Endothelial cell of umbilical vein (primary cell): ENCODE measurements at regions not wholly inside any gene's neighbourhood (a gene's known extent, or its start where the extent isn't known, plus 50 kb on each side); places are given as distances from the start of the nearest gene placed in this dataset.

Source experiments
- BruUV-seq: library from RNA; stranded (reverse); fragments of 400-500 nt; replicated peaks from 2 replicates; lab custom pipeline; 2021; lab: Mats Ljungman, UMichigan
- CTCF ChIA-PET: fragments of 300-600, 350-600 bp; sonication (Branson Sonifier 250); formaldehyde crosslinking; loops from one replicate; lab custom pipeline; 2021; ENCODE audit warnings: antibody characterized with exemption, inconsistent platforms; lab: Charles Lee
- POLR2A ChIA-PET: fragments of 300-600, 350-600 bp; sonication (Branson Sonifier 250); formaldehyde crosslinking; loops from one replicate; lab custom pipeline; 2021; ENCODE audit warnings: antibody characterized with exemption, inconsistent platforms; lab: Charles Lee
- DNase-seq: peaks from one replicate; pipeline ENCODE4 v3.0.0-alpha.2; 2011; ENCODE audit warnings: low read depth, low spot score
- FAIRE-seq: peaks from 2 replicates; lab custom pipeline; 2011; peaks lifted over from hg19 to GRCh38; lab: Jason Lieb, UNC
- H2AFZ ChIP-seq: 2 replicates; pipeline ENCODE4 v1.6.0; 2012; ENCODE audit warnings: low read depth, low read length, control low read depth, inconsistent platforms
- H3K27ac ChIP-seq: 2 replicates; pipeline ENCODE4 v1.5.1; 2011; ENCODE audit warnings: low read depth, mild to moderate bottlenecking, control low read depth, low read length, moderate library complexity; ENCODE audit not compliant: insufficient read depth
- H3K27me3 ChIP-seq, 2 experiments: 2 replicates each; pipeline versions ENCODE4 v1.6.0 to v1.6.1; 2011; ENCODE audit warnings: low read length in 2 of 2, mixed read lengths in 1 of 2; ENCODE audit not compliant: control insufficient read depth in 2 of 2, insufficient read depth in 2 of 2
- H3K36me3 ChIP-seq, 2 experiments: 2 replicates in 1 of 2; 3 replicates in 1 of 2; pipeline ENCODE4 v1.5.1; 2011; ENCODE audit warnings: low read length in 2 of 2, mild to moderate bottlenecking in 1 of 2, moderate library complexity in 1 of 2; ENCODE audit not compliant: control insufficient read depth in 2 of 2, insufficient read depth in 2 of 2; ENCODE audit errors: extremely low read depth in 1 of 2
- H3K4me1 ChIP-seq: 3 replicates; pipeline ENCODE4 v1.5.1; 2011; ENCODE audit warnings: mild to moderate bottlenecking, low read length; ENCODE audit not compliant: control insufficient read depth, insufficient read depth; ENCODE audit errors: extremely low read depth
- H3K4me2 ChIP-seq: 2 replicates; pipeline ENCODE4 v1.6.1; 2011; ENCODE audit warnings: low read length, control low read depth, mixed read lengths; ENCODE audit not compliant: insufficient read depth
- H3K4me3 ChIP-seq, 3 experiments: fragments of 200-600 bp in 1 of 3; sonication (generic), shearing (Covaris generic) in 1 of 3; replicated peaks in 1 of 3; 2 replicates each; pipeline ENCODE4 v1.5.1; 2011 to 2016; ENCODE audit warnings: control low read depth in 3 of 3, low read length in 3 of 3, mild to moderate bottlenecking in 2 of 3, inconsistent platforms in 1 of 3, low read depth in 1 of 3, moderate library complexity in 1 of 3; ENCODE audit not compliant: insufficient read depth in 1 of 3
- H3K79me2 ChIP-seq: 2 replicates; pipeline ENCODE4 v1.6.0; 2012; ENCODE audit warnings: low read length, inconsistent platforms; ENCODE audit not compliant: control insufficient read depth, insufficient read depth
- H3K9ac ChIP-seq: replicated peaks from 2 replicates; pipeline ENCODE3; 2011; ENCODE audit warnings: low read length, control low read depth; ENCODE audit not compliant: insufficient read depth; ENCODE audit errors: extremely low read depth
- H3K9me1 ChIP-seq: replicated peaks from 3 replicates; pipeline ENCODE4 v1.6.0; 2011; ENCODE audit warnings: mild to moderate bottlenecking, low read length; ENCODE audit not compliant: control insufficient read depth, insufficient read depth; ENCODE audit errors: extremely low read depth
- H3K9me3 ChIP-seq: replicated peaks from 2 replicates; pipeline ENCODE4 v1.5.1; 2012; ENCODE audit warnings: low read length, inconsistent platforms; ENCODE audit not compliant: control insufficient read depth, insufficient read depth
- H4K20me1 ChIP-seq: replicated peaks from 2 replicates; pipeline ENCODE3; 2011; ENCODE audit warnings: mild to moderate bottlenecking, low read length; ENCODE audit not compliant: control insufficient read depth, insufficient read depth; ENCODE audit errors: extremely low read depth
- CTCF ChIP-seq, 2 donors: IDR thresholded peaks; 1 replicate in 1 of 2; 2 replicates in 1 of 2; pipeline ENCODE4 v1.5.1; 2011; ENCODE audit warnings: low read length in 2 of 2, mild to moderate bottlenecking in 2 of 2, moderate library complexity in 2 of 2, control low read depth in 1 of 2, inconsistent platforms in 1 of 2, low read depth in 1 of 2; ENCODE audit not compliant: insufficient read depth in 1 of 2; ENCODE audit errors: extremely low read depth in 1 of 2
- EZH2 ChIP-seq: IDR thresholded peaks from 2 replicates; pipeline ENCODE4 v1.6.1; 2012; ENCODE audit warnings: borderline replicate concordance, low read depth, mild to moderate bottlenecking, moderate library complexity, low read length, inconsistent platforms; ENCODE audit not compliant: severe bottlenecking
- FOS ChIP-seq: IDR thresholded peaks from 2 replicates; pipeline ENCODE4 v1.6.1; 2011; ENCODE audit warnings: mild to moderate bottlenecking, low read length, moderate library complexity, borderline replicate concordance; ENCODE audit not compliant: insufficient read depth
- GATA2 ChIP-seq: IDR thresholded peaks from 2 replicates; pipeline ENCODE4 v1.7.0; 2011; ENCODE audit warnings: low read depth, mild to moderate bottlenecking, moderate library complexity, mixed read lengths, low read length; ENCODE audit not compliant: insufficient read length, insufficient read depth
- JUN ChIP-seq: IDR thresholded peaks from 2 replicates; pipeline ENCODE4 v1.6.1; 2011; ENCODE audit warnings: borderline replicate concordance, low read depth; ENCODE audit not compliant: insufficient read length, insufficient read depth
- MAX ChIP-seq: IDR thresholded peaks from 2 replicates; pipeline ENCODE4 v1.6.1; 2011; ENCODE audit not compliant: insufficient read depth, insufficient read length
- MYC ChIP-seq: IDR thresholded peaks from one replicate; pipeline ENCODE4 v1.6.1; 2011; ENCODE audit warnings: mild to moderate bottlenecking, low read depth, low read length
- POLR2A ChIP-seq: IDR thresholded peaks from 2 replicates; pipeline ENCODE4 v1.6.1; 2012; ENCODE audit warnings: low read depth, mild to moderate bottlenecking, control low read depth, low read length
- POLR2AphosphoS5 ChIP-seq: IDR thresholded peaks from 2 replicates; pipeline ENCODE4 v1.6.1; 2012; ENCODE audit warnings: low read depth, mild to moderate bottlenecking, control low read depth, low read length, moderate library complexity; ENCODE audit not compliant: insufficient read depth
- dilution Hi-C: fragments of 300-500 bp; cut with MboI; formaldehyde crosslinking; loops from one replicate; pipeline ENCODE4 v1.15.0; 2019; ENCODE audit warnings: low sequenced_read_pairs; ENCODE audit not compliant: extremely low pct_ligation_motif_present
- intact Hi-C: fragments of 100-400 bp; cut with micrococcal nuclease; formaldehyde crosslinking; loops from one replicate; pipeline ENCODE4 v1.10.0; 2022

- POLR2A ChIA-PET, result no interaction called here
- CTCF ChIA-PET, result no interaction called here
- H3K27ac ChIP-seq, result no peak overlapping the region
- no peak overlapping the region for H3K4me3 ChIP-seq
- H3K9ac ChIP-seq, result no peak overlapping the region
- H3K27me3 ChIP-seq, result no peaks in the 10 kb centered on the region
- intact Hi-C loops (no loop called here), dilution Hi-C loops (no loop called here)
- no peaks in the 10 kb centered on the region for H4K20me1 ChIP-seq
- no peaks in the 10 kb centered on the region for H3K9me1 ChIP-seq
- FAIRE-seq (no peak), DNase-seq (no peak)
- no peaks in the 10 kb centered on the region for H3K79me2 ChIP-seq
- H3K9me3 ChIP-seq, result no peaks in the 10 kb centered on the region
- no TSS peak for BruUV-seq
- H3K36me3 ChIP-seq, result no peaks in the 10 kb centered on the region
- no peak overlapping the region for H2AFZ ChIP-seq
- H3K4me2 ChIP-seq, result no peak overlapping the region
- H3K4me1 ChIP-seq, result no peaks in the 10 kb centered on the region
- TF ChIP-seq FOS (no peak), MAX (no peak), EZH2 (no peak), GATA2 (no peak), POLR2AphosphoS5 (no peak), POLR2A (no peak), MYC (no peak), CTCF (IDR thresholded peaks at IDR 0.05; ENCODE audit: extremely low read depth in 1 of 2, insufficient read depth in 1 of 2, low read depth in 1 of 2, low read length in 2 of 2) (no peak), JUN (no peak)
These were observed 592.3 kb downstream of the EPHA7 start for GRCh38 chr6:92827104-92827503.
